HG02642 (cell line): ENCODE measurements at regions not wholly inside any gene's neighbourhood (a gene's known extent, or its start where the extent isn't known, plus 50 kb on each side); places are given as distances from the start of the nearest gene placed in this dataset.
A peak's percentile ranks its signal among the peaks of the same experiment; 100 is the strongest.
"Not testable (repeated sequence)": the region's sequence is repeated elsewhere in the genome, so short reads cannot be mapped to it uniquely, and the experiment has no call there.

Experiments used
- ATAC-seq: cut with Tn5 transposase; IDR thresholded peaks from one replicate; pipeline ENCODE4 v1.9.1; 2021; ENCODE audit warnings: mild to moderate bottlenecking; ENCODE audit not compliant: unreplicated experiment, poor library complexity

DNA sequence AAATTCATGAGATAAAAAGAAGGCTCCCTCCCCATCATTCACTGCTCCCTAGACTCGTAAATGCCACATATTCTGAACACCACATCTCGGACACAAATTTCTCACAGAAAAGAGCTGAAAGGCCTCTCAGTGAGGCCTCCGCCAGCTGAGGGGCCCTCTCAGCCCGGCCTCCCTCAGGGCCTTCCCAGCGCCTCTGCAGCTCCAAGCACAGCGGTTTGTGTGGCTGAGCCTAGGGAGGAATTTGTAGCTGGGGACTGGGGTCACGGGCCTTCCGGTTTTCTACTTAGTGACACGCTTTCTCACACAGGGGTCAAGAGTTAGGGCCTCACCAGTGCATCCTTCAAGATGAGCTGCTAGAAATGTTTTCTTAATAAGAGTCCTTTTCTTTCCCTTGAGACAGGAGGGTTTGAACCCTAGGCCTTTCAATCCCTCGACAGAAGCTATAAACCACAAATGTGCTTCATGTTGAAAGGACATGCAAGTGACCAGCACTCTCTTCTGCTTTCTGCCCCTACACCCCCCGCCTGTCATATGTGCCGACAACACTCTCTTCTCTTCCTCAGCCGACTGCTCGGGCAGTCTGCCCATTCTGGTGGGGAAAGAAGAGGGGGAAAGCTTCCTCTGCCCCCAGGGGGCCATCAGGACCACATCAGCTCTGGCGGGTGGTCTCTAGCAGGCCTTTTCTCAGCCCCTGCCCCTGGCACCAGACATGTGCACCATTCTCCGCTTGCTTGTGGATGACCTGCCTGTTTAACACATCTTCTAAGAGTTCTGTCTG, 104.9 kb downstream of the CHIC2 start:
- no peak for ATAC-seq

DNA sequence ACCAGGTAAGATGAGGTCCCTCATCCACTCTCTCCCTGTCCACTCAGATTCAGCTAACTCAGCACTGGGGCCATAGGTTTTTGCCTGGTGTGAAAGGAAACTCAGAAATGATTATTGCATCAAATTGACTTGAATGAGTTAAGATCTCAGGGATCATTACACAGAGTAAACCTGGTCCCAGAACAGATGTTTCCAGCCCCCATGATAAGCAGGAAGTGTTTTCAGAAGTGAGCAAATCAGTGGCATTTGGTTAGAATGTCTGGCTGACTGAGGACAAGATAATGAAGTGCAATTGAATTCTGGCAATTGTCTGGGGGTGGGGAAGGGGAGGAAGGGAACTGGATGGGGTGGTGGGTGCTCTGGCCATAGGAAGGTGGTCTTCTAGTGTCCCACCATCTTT, 108.0 kb downstream of the CHIC2 start:
- no peak for ATAC-seq

DNA sequence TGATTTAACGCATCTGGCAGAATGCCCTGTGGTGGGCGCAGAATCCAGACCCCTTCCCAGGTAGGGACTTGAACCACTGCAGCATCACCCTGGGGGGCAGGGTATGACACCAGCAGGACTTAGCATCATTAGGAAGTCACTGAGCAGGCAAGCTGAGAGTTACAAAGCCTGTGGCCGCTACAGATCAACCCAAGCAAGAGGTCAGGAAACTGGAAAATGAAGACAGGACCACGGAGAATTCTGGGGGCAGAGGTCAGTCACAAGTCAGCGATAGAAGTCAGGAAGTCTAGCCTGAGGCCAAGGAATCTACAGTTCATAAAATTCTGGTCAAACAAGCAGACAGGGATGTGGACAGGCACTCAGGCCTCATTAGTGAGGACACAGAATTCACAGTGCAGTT, 108.4 kb downstream of the CHIC2 start:
- ATAC-seq = no peak

DNA sequence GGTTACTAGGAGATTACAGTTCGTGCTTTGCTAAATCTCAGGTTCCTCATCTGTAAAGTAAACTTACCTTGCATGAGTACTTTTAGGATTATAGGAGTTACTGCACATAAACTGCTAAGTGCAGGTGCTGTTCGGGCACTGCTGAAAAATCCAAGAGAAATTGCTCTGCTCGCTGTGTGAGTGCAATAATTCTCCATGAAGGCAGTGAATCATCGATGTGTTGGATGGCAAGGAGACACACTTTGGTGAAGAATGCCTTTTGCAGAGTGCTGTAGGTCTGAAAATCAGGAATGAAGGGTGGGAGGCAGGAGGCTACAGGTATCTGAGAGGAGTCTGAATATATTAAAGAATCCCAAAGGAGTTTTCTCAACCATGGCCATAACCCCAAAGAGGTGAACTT, 113.0 kb downstream of the CHIC2 start:
- ATAC-seq = no peak

DNA sequence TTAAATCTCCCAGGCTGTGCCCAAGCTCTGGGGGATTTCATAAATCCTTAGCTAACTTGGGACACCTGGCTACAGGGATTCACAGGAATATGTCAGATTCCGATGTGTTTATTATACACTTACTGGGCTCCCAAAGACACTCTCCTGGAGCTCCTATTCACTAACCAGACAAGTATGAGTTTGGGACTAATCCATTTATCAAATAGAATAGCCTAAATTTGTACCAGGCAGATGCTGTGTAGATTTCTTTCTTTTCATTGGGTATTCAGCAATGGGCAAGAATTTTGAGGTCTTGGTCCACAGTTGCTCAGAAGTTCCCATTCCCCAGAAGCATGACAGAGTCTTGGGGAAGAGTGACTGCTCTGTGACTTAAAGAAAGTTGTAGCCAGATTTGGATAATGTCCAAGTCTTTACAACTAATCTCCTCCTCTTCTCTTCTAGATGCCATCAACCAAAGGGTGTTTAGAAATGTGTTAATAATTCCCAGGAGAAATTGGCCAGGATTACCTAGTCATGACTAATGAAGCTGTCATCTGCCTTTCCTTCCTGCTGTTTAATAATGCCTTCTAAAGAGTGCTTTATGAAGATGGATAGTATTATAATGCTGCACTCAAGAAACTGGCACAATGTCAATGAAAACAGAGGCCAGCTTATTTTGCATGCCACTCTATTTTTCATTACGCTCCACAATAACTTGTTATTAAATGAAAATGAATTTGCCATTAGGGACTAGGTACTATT, 120.9 kb downstream of the CHIC2 start:
- ATAC-seq = no peak

DNA sequence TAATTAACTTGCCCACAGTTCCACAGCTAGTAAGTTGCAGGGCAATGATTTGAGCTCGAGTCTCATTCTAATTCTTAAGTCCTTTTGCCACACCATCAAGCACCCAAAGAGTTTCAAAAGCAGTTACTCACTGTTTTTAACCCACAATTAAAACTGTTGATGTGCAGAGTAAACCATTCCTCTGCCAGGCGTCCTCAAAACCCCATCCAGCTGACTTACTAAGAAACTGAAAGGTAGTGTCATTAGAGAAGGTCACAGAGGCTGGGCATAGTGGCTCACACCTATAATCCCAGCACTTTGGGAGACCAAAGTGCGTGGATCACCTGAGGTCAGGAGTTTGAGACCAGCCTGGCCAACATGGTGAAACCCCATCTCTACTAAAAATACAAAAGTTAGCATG, 121.7 kb downstream of the CHIC2 start:
- no peak for ATAC-seq

DNA sequence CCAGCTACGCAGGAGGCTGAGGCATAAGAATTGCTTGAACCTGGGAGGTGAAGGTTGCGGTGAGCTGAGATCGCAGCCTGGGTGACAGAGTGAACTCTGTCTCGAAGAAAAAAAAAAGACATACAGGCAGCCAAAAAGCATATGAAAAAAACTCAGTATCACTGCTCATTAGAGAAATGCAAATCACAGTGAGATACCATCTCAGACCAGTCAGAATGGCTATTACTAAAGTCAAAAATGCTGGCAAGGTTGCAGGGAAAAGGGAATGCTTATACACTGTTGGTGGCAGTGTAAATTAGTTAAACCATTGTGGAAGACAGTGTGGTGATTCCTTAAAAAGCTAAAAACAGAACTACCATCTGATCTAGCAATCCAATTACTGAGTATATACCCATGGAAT, 123.1 kb downstream of the CHIC2 start:
- no peak for ATAC-seq

DNA sequence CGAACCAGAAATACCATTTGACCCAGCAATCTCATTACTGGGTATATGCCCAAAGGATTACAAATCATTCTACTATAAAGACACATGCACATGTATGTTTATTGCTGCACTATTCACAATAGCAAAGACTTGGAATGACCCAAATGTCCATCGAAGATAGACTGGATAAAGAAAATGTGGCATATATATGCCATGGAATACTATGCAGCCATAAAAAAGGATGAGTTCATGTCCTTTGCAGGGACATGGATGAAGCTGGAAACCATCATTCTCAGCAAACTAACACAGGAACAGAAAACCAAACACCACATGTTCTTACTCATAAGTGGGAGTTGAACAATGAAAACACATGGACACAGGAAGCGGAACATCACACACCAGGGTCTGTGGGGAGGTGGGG, 124.5 kb downstream of the CHIC2 start:
- ATAC-seq = not testable (repeated sequence)

DNA sequence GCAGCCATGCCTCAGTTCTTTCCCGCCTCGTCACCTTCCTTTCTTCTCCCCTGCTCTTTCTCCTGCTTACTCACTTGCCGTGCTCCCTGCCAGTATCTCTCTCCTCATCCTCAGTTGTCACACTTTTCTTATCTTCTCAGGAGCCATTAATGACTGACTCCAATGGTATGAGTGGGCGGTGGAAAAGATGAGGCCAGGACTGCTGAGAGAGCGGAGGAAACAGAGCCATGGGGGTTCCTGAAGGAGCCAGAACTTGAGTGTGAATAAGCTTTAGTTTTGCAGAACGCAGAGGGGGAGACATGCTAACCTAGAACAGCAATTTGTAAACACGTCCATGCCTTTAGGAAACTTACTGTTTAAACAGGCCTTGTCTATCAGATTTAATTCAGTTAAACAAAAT, 126.5 kb downstream of the CHIC2 start:
- ATAC-seq = no peak

DNA sequence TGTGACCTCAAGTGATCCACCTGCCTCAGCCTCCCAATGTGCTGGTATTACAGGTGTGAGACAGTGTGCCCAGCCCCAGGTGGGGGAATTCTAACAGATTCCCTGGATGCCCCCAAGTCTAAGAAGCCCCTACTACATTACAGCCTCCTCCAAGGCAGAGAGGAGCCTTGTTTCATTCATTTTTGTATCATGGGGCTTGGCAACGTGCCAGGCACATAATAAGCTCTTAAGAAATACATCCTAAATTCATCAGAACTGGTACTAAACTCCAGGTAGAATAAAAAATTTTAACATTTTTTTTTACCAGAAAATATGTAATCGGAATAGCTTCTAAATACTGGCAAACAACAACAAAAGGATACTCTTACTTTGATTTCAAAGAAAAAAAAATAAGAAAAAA, 127.1 kb downstream of the CHIC2 start:
- ATAC-seq = no peak

DNA sequence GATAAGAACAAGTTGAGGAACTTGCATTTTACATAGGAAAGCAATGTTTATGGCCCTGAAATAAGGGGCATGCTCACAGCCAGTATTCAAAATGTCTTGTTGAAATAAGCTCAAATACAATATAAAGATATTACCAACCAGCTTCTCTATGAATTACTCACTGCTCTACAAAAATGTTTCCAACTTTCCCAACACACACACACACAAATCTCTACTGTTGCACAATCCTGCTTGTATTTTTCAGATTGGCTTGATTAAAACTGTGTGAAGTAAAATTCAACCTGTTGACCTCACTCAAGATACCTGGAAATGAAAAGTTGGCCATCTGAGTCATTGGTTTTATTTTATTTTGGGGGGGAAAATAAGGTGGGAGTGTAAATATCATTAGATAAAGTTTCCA, 128.6 kb downstream of the CHIC2 start:
- ATAC-seq = no peak

DNA sequence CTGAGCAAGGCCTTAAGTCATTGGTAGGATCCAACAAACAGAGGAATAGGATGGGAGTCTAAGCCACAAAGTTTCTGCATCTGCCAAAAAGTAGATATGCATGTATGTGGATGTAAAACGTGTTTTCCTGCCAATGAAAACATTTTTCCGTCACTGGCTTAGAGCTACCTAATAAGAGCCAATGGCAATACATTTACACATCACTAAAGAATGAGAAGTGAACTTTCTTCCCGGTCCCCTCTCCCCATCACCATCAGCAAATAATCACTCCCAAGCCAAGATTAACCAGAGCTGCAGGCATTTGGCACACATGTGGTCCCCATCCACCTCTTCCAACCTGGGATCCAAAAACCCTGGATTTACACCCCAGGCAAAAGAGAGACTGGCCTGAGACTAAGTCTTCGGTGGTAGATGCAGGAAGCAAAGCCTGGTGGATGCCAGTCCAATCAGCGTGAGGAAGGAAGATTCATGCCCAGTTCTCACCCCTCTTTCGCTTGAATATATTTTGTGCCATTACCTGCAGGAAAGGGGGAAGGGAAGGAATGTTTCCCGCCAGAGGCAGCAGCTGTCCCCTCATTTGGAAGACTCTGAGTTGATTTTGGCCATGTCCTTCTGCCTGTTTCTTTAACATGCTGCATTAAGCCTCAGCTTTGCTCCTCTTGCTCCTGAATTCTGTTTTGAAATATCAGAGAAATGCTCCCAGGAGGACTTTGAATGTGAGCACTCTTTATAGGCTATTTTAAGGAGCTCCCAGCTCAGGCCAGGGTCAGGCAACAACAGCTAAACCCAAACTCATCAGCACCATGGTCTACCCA, 131.4 kb downstream of the CHIC2 start:
- no peak for ATAC-seq

DNA sequence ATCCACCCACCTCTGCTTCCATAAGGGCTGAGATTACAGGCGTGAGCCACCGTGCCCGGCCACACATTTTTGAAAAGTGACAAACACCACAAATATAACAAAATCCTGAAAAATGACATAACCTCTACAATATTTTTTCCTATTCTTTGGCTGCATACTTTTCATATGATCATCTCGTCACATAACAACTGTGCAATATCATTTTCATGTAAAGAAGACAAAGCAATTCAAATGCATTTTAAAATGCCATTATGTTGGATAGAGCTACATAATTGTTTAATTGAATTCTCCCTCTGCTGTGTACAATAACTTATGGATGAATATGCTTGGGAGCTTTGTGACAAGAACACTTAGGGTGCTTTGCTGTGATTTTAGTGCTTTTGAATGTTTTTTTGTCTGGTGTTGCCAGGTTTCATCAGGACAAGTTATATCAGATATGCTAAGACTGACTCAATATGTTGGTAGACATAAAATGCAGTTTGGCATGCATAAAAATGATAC, 132.9 kb downstream of the CHIC2 start:
- ATAC-seq = no peak

DNA sequence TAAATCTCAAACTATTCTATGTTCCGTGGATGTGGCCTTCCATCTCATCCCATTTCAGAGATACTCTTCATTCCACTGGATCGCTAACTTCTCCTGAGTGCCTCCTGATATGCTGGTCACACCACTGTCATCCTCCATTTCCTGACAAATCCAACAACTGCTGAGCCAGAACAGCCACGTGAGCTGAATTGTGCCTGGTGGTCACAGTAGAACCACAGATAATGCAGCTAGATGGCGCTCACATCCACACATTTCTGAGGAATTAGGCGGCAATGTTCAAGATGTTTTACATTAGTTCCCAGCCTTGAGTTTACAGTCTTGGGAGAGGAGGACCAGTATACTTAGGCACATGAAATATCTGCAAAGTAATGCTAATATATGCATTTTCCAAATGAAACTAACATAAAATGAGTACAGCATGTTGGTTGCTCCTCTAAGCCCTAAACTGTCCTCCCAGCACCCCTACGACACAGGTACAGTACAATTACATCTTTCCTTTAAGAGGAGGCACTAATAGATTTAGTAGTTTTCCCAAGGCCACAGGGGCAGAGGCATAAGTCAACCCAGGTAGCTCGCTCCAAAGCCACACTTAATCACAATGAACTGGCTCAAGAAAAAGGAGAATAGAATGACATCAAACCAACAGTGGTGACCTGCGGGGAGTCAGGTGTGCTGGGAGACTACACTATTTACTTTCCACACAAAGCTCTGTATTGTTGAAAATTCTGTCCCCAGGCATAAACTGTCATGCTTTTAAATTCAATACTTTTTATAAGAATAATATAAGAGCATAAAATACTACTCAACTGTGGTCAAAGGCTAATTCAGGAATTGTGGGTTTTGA, 134.2 kb downstream of the CHIC2 start:
- peak; percentile 67 for ATAC-seq

DNA sequence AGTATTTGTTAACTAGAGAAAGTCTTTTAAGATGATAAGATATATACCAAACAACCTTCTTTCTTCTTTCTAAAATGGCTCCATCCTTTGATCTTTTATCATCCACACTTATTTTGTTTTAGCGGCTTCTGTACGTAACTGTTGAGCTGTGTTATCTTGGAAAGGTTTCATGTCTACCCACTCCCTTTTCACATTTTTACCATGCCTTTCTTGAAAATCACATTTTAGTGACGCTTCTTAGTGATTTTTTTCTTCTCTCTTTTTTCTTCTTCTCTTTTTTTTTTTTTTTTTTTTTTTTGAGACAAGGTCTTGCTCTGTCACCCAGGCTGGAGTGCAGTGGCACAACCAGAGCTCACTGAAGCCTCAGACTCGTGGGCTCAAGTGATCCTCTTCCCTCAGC, 135.1 kb downstream of the CHIC2 start:
- ATAC-seq = no peak

DNA sequence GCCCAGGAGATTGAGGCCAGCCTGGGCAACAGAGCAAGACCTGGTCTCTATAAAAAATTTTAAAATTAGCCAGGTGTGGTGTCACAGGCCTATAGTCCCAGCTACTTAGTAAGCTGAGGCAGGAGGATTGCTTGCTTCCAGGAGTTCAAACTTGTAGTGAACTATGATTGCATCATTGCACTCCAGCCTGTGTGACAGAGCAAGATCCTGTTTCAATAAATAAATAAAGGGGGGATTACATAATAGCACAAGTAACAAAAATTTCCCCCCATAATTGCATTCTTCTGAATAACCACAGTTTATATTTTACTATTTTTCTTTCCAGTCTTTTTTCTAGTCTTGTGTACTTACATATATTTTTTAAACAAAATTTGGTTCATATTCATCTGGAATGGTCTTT, 135.6 kb downstream of the CHIC2 start:
- ATAC-seq = no peak

DNA sequence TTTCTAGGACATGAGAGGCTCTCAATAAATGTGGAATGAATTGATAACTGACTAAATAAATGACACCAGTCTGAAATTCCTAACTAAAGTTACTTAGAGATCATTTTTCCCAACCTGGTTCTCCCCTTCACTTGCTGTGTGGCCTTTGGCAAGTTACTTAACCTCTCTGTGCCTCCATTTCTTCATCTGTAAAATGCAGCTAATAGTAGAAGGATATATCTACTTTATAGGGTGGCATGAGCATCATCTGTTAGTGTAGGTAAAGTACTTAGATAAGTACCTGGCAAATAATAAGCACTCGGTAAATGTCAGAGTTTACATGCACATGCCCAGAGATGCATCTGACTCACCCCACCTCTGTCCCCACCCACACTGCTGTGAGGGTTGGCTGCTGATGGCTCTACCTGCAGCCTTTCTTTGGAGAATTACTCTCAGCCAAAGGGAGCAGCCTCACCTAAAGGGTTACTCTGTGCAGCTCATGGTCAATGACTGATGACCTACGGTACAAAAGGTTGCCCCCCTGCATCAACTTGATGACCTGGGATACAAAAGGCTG, 139.3 kb downstream of the CHIC2 start:
- ATAC-seq = no peak

DNA sequence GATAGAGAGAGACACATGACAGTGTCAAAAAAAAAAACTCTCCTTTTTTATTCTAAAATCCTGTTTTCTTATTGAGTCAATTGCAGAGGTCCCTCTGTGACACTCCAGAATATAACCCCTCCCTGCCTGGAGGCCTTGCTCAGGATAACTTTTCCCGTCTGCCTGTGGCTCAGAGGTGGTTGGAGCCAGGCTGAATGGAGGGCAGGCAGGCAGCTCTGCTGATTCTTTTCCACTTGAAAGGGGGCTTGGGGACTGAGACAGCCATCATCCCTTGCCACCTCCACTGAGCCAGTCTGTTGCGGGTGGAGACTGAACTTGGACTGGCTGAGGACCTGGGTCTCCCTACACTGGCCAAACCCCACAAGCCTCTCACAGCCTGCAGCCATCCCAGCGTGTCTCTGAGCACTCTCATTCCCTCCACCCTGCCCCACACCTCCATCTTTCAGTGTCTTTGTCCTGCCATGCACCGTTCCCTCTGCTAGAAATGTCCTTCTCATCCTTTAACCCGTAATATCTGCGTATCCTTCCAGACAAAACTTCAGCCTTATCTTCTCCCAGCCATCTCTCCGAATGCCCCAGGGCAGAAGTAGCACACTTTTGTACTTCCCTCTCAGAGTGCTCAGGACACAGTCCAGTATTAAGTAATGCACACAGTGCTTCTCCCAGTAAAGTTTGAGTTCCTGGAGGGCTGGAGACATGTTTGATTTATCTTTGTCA, 139.9 kb downstream of the CHIC2 start:
- no peak for ATAC-seq

DNA sequence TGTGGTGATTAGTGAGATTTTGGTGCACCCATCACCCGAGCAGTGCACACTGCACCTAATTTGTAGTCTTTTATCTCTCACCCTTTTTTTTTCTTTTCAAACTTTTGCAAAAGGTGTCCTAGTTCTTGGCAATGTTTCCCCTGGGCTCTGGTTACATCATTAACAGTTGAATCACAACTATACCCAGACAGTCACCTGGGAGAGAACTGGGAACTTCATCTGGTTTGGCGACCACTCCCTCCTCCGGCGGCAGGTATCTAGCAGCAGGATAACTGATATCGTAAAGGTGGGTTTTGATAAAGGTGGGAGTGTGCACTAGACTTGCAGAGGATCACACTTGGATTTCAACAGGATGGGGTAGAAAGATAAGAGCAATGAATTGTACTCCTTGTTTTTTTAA, 140.5 kb downstream of the CHIC2 start:
- ATAC-seq = no peak
